SK-N-SH treated with all-trans-retinoic acid at 6 μM for 48 hours (cell line): ENCODE measurements at regions not wholly inside any gene's neighbourhood (a gene's known extent, or its start where the extent isn't known, plus 50 kb on each side); places are given as distances from the start of the nearest gene placed in this dataset.

Experiments
- ATAC-seq: fragments of 200-7000 bp; cut with Tn5 transposase; 3 replicates; pipeline ENCODE4 v1.9.1; 2020; ENCODE audit warnings: mild to moderate bottlenecking, moderate library complexity
- ARNTL ChIP-seq: fragments of 450-650 bp; formaldehyde crosslinking; IDR thresholded peaks from 2 replicates; pipeline ENCODE4 v1.5.0; 2020; ENCODE audit warnings: low read depth, mild to moderate bottlenecking, moderate library complexity, borderline replicate concordance
- BACH2 ChIP-seq: fragments of 250-450 bp; sonication (Bioruptor Pico); IDR thresholded peaks from 2 replicates; pipeline ENCODE4 v1.9.0; 2021; ENCODE audit warnings: mild to moderate bottlenecking, borderline replicate concordance
- CSDC2 ChIP-seq: fragments of 250-450 bp; sonication (Bioruptor Pico); IDR thresholded peaks from 2 replicates; pipeline ENCODE4 v1.5.0; 2020; ENCODE audit warnings: mild to moderate bottlenecking, moderate library complexity
- GLIS3 ChIP-seq: fragments of 250-450 bp; sonication (Bioruptor Pico); IDR thresholded peaks from 2 replicates; pipeline ENCODE4 v1.5.0; 2020; ENCODE audit warnings: mild to moderate bottlenecking, moderate library complexity
- ISL1 ChIP-seq: fragments of 250-450 bp; sonication (Bioruptor Pico); IDR thresholded peaks from 2 replicates; pipeline ENCODE4 v2.1.2; 2022; ENCODE audit warnings: mild to moderate bottlenecking, moderate library complexity
- OSR1 ChIP-seq: fragments of 250-450 bp; sonication (Bioruptor Pico); IDR thresholded peaks from 2 replicates; pipeline ENCODE4 v1.8.0; 2022; ENCODE audit warnings: moderate library complexity, mild to moderate bottlenecking, inconsistent platforms
- PATZ1 ChIP-seq: fragments of 250-450 bp; sonication (Bioruptor Pico); IDR thresholded peaks from 2 replicates; pipeline ENCODE4 v1.8.0; 2020; ENCODE audit warnings: mild to moderate bottlenecking, moderate library complexity, borderline replicate concordance
- RARB ChIP-seq: fragments of 250-450 bp; sonication (Bioruptor Pico); IDR thresholded peaks from 2 replicates; pipeline ENCODE4 v1.8.0; 2021; ENCODE audit warnings: mild to moderate bottlenecking, moderate library complexity
- SNAI2 ChIP-seq: fragments of 250-450 bp; sonication (Bioruptor Pico); IDR thresholded peaks from 2 replicates; pipeline ENCODE4 v1.5.0; 2020; ENCODE audit warnings: mild to moderate bottlenecking, moderate library complexity
- TCF4 ChIP-seq: fragments of 250-450 bp; sonication (Bioruptor Pico); IDR thresholded peaks from 2 replicates; pipeline ENCODE4 v1.8.0; 2021; ENCODE audit warnings: mild to moderate bottlenecking, moderate library complexity, borderline replicate concordance
- TOX ChIP-seq: fragments of 250-450 bp; sonication (Bioruptor Pico); IDR thresholded peaks from 2 replicates; pipeline ENCODE4 v1.8.0; 2021; ENCODE audit warnings: mild to moderate bottlenecking, moderate library complexity, borderline replicate concordance
- TSHZ2 ChIP-seq: fragments of 250-450 bp; sonication (Bioruptor Pico); IDR thresholded peaks from 2 replicates; pipeline ENCODE4 v1.5.0; 2020; ENCODE audit warnings: mild to moderate bottlenecking, moderate library complexity
- ZC3H10 ChIP-seq: fragments of 250-450 bp; sonication (Bioruptor Pico); IDR thresholded peaks from 2 replicates; pipeline ENCODE4 v1.5.1; 2021; ENCODE audit warnings: mild to moderate bottlenecking, moderate library complexity
- ZFP3 ChIP-seq: fragments of 250-450 bp; sonication (Bioruptor Pico); IDR thresholded peaks from 2 replicates; pipeline ENCODE4 v1.5.0; 2020; ENCODE audit warnings: mild to moderate bottlenecking, moderate library complexity
- ZFP30 ChIP-seq: fragments of 450-650 bp; formaldehyde crosslinking; IDR thresholded peaks from 2 replicates; pipeline ENCODE4 v1.5.0; 2022; ENCODE audit warnings: mild to moderate bottlenecking, moderate library complexity
- ZNF565 ChIP-seq: fragments of 450-650 bp; formaldehyde crosslinking; conservative IDR thresholded peaks from 2 replicates; pipeline ENCODE4 v1.5.0; 2020; ENCODE audit warnings: low read depth, mild to moderate bottlenecking, moderate library complexity
- ZNF70 ChIP-seq: fragments of 450-650 bp; formaldehyde crosslinking; IDR thresholded peaks from 2 replicates; pipeline ENCODE4 v1.5.0; 2020; ENCODE audit warnings: mild to moderate bottlenecking, moderate library complexity
- TF ChIP-seq, protein P1 (sequence below): fragments of 250-450 bp; sonication (Bioruptor Pico); IDR thresholded peaks from 2 replicates; pipeline ENCODE4 v1.5.1; 2020; ENCODE audit warnings: low read depth, mild to moderate bottlenecking, moderate library complexity
- TF ChIP-seq, protein P2 (sequence below): fragments of 250-450 bp; sonication (Bioruptor Pico); IDR thresholded peaks from 2 replicates; pipeline ENCODE4 v1.5.1; 2021; ENCODE audit warnings: mild to moderate bottlenecking, moderate library complexity

DNA sequence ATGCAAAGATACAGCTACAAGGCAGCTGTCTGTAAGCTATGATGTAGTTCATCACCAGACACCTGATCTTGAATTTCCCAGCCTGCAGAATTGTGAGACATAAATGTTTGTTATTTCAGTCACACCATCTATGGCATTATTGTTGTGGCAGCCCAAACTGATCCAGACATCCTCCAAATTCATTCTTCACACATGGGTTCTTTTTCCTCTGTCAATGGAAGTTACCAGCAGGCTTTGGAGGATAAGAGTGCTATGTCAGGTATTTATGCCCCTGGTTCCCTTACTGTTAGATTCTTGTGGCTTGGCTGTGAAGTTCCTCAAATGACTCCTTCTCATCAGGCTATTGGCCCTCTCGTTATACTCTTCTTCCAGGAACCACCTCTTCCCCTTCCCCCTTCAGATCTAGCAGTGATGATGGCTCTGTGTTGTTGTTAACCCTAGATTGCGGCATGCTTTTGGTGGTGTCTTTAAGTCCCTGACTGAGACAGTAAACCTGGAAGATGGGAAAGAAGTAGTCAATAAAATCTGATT, 91.0 kb upstream of the CHMP2B start:
- ATAC-seq = no peak
- TF ChIP-seq ISL1 (CRISPR knock-in tag) (no peak), ZNF70 (CRISPR knock-in tag) (no peak), ZFP3 (no peak), TOX (no peak)

DNA sequence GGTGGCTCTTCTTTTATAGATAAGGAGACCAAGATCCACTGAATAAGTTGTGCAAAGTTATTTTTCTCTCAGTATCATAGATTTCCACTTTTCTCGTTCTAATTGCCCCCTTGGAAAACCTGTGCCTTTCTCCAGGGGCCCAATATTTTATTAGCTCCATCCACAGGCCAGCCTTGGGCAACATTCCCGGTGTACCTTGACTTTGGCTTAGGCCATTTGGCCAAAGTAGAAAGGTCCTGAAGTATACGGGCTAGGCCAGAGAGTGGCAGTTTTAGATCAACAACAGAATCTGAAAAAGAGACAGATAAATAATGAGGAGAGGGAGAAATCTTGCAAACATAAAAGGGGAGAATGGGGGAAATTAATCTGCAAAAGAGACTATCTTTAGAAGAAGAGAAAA, 91.7 kb upstream of the CHMP2B start:
- ATAC-seq = no peak
- no peak for TF ChIP-seq ZNF565 (CRISPR knock-in tag)
- TF ChIP-seq BACH2 = no peak
- no peak for TF ChIP-seq RARB (CRISPR knock-in tag)
- no peak for TF ChIP-seq OSR1 (CRISPR knock-in tag)
- no peak for TF ChIP-seq GLIS3 (CRISPR knock-in tag)
- no peak for TF ChIP-seq SNAI2 (CRISPR knock-in tag)
- TF ChIP-seq, protein P1, sequence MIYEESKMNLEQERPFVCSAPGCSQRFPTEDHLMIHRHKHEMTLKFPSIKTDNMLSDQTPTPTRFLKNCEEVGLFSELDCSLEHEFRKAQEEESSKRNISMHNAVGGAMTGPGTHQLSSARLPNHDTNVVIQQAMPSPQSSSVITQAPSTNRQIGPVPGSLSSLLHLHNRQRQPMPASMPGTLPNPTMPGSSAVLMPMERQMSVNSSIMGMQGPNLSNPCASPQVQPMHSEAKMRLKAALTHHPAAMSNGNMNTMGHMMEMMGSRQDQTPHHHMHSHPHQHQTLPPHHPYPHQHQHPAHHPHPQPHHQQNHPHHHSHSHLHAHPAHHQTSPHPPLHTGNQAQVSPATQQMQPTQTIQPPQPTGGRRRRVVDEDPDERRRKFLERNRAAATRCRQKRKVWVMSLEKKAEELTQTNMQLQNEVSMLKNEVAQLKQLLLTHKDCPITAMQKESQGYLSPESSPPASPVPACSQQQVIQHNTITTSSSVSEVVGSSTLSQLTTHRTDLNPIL (CRISPR knock-in tag) = no peak
- TF ChIP-seq TCF4 (CRISPR knock-in tag) = no peak
- TF ChIP-seq ISL1 (CRISPR knock-in tag) = no peak
- TF ChIP-seq ZFP30 (CRISPR knock-in tag) = no peak
- TF ChIP-seq, protein P2, sequence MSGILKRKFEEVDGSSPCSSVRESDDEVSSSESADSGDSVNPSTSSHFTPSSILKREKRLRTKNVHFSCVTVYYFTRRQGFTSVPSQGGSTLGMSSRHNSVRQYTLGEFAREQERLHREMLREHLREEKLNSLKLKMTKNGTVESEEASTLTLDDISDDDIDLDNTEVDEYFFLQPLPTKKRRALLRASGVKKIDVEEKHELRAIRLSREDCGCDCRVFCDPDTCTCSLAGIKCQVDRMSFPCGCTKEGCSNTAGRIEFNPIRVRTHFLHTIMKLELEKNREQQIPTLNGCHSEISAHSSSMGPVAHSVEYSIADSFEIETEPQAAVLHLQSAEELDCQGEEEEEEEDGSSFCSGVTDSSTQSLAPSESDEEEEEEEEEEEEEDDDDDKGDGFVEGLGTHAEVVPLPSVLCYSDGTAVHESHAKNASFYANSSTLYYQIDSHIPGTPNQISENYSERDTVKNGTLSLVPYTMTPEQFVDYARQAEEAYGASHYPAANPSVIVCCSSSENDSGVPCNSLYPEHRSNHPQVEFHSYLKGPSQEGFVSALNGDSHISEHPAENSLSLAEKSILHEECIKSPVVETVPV = no peak
- TF ChIP-seq CSDC2 = no peak
- TF ChIP-seq PATZ1 = no peak
- TF ChIP-seq ARNTL (CRISPR knock-in tag) = no peak
- TF ChIP-seq ZFP3 = no peak
- no peak for TF ChIP-seq TSHZ2

- no peak for TF ChIP-seq ZNF70 (CRISPR knock-in tag)
- ATAC-seq = no peak
Measured at GRCh38 chr3:87132801-87133200, 94.3 kb upstream of the CHMP2B start.

- no peak for ATAC-seq
- TF ChIP-seq, protein P2 = no peak
- no peak for TF ChIP-seq RARB (CRISPR knock-in tag)
- no peak for TF ChIP-seq OSR1 (CRISPR knock-in tag)
- TF ChIP-seq BACH2 = no peak
- no peak for TF ChIP-seq PATZ1
- TF ChIP-seq TCF4 (CRISPR knock-in tag) = no peak
- no peak for TF ChIP-seq TSHZ2
- TF ChIP-seq TOX = no peak
- TF ChIP-seq ARNTL (CRISPR knock-in tag) = no peak
- no peak for TF ChIP-seq SNAI2 (CRISPR knock-in tag)
- no peak for TF ChIP-seq GLIS3 (CRISPR knock-in tag)
- TF ChIP-seq ZC3H10 (CRISPR knock-in tag) = no peak
- TF ChIP-seq CSDC2 = no peak
- TF ChIP-seq ZFP3 = no peak
- no peak for TF ChIP-seq ISL1 (CRISPR knock-in tag)
- TF ChIP-seq, all 23 proteins: peak for 0
Measured at GRCh38 chr3:87128006-87128405, 99.1 kb upstream of the CHMP2B start.
